Transverse colon (tissue), 4 donors: ENCODE measurements at regions not wholly inside any gene's neighbourhood (a gene's known extent, or its start where the extent isn't known, plus 50 kb on each side); places are given as distances from the start of the nearest gene placed in this dataset.

Source experiments
- DNase-seq: peaks from one replicate; pipeline ENCODE4 v3.0.0-alpha.2; 2019
- H3K27ac ChIP-seq, 4 donors: fragments of 200-600 bp; sonication (generic); 2 replicates each; pipeline ENCODE4 v1.5.1; 2016 to 2018; ENCODE audit warnings: inconsistent platforms in 4 of 4
- H3K27me3 ChIP-seq: fragments of 200-600 bp; sonication (generic); 2 replicates; pipeline ENCODE4 v1.5.1; 2017; ENCODE audit warnings: inconsistent platforms
- H3K36me3 ChIP-seq, 4 donors: fragments of 200-600 bp; sonication (generic); 2 replicates each; pipeline ENCODE4 v1.5.1; 2017 to 2019; ENCODE audit warnings: inconsistent platforms in 4 of 4
- H3K4me1 ChIP-seq, 4 donors: fragments of 200-600 bp; sonication (generic); 2 replicates each; pipeline ENCODE4 v1.5.1; 2017 to 2020; ENCODE audit warnings: inconsistent platforms in 4 of 4
- H3K4me3 ChIP-seq, 4 donors: fragments of 200-600 bp; sonication (generic); 1 replicate in 1 of 4; 2 replicates in 3 of 4; pipeline versions ENCODE4 v1.5.1 to v1.6.1; 2017 to 2019; ENCODE audit warnings: inconsistent platforms in 4 of 4
- H3K9me3 ChIP-seq, 2 donors: fragments of 200-600 bp; sonication (generic); 2 replicates each; pipeline ENCODE4 v1.5.1; 2017 to 2019; ENCODE audit warnings: inconsistent platforms in 2 of 2
- CTCF ChIP-seq, 5 experiments: fragments of 200-600 bp in 3 of 5; fragments of 450-650 bp in 2 of 5; sonication (generic) in 3 of 5; IDR thresholded peaks; 1 replicate in 2 of 5; 2 replicates in 3 of 5; pipeline ENCODE4 v1.5.1; 2016 to 2017; ENCODE audit warnings: antibody characterized with exemption in 5 of 5, inconsistent platforms in 3 of 5, mild to moderate bottlenecking in 2 of 5, moderate library complexity in 1 of 5
- EP300 ChIP-seq: sonication (generic); formaldehyde crosslinking; IDR thresholded peaks from one replicate; pipeline ENCODE4 v1.6.1; 2017; ENCODE audit warnings: antibody characterized with exemption, low read depth
- POLR2A ChIP-seq: fragments of 450-650 bp; IDR thresholded peaks from one replicate; pipeline ENCODE4 v1.6.1; 2016; ENCODE audit warnings: antibody characterized with exemption, mild to moderate bottlenecking, moderate library complexity
- POLR2AphosphoS5 ChIP-seq, 3 donors: sonication (generic); formaldehyde crosslinking; IDR thresholded peaks; one replicate each; pipeline ENCODE4 v1.6.1; 2016; ENCODE audit warnings: antibody characterized with exemption in 3 of 3
- WGBS, 2 donors: methylation state at CpG; one replicate each; pipeline ENCODE4 v1.1.5; 2018; ENCODE audit warnings: low coverage in 1 of 2; 5-methylcytosine and 5-hydroxymethylcytosine counted together
- in situ Hi-C, 4 donors: fragments of 200-750 bp; cut with MboI; loops; one replicate each; pipeline versions ENCODE4 v1.15.0 to v1.15.1; 2017; ENCODE audit warnings: low sequenced_read_pairs in 3 of 4, low pct_ligation_motif_present in 1 of 4, low pct_unique_long_range_greater_than_20kb in 1 of 4
- intact Hi-C: fragments of 100-400 bp; cut with DNase I; formaldehyde crosslinking; loops from one replicate; pipeline ENCODE4 v1.15.1; 2023; ENCODE audit warnings: low total_unique reads

GRCh38 chr3:74129611-74130010, 484.8 kb downstream of the CNTN3 start:
- Histone ChIP-seq H3K9me3 (no peaks in the 10 kb centered on the region), H3K4me3 (no peak overlapping the region), H3K27me3 (no peaks in the 10 kb centered on the region), H3K36me3 (no peaks in the 10 kb centered on the region), H3K27ac (no peak overlapping the region), H3K4me1 (no peaks in the 10 kb centered on the region)
- no peak for DNase-seq
- intact Hi-C loops, result no loop called here
- in situ Hi-C loops, result no loop called here
- 87 to 97% methylated on average over 2 of the region's 2 CpGs for WGBS, 2 donors
- TF ChIP-seq EP300, result no peak
- TF ChIP-seq POLR2AphosphoS5 (IDR thresholded peaks at IDR 0.05), result no peak
- no peak for TF ChIP-seq POLR2A
- TF ChIP-seq CTCF (IDR thresholded peaks at IDR 0.05), result no peak

- in situ Hi-C loops (no loop called here), intact Hi-C loops (no loop called here)
- Histone ChIP-seq H3K27ac (no peak overlapping the region), H3K27me3 (no peaks in the 10 kb centered on the region), H3K4me3 (no peak overlapping the region), H3K9me3 (no peaks in the 10 kb centered on the region), H3K36me3 (no peaks in the 10 kb centered on the region), H3K4me1 (no peaks in the 10 kb centered on the region)
- TF ChIP-seq CTCF (IDR thresholded peaks at IDR 0.05) (no peak), POLR2AphosphoS5 (IDR thresholded peaks at IDR 0.05) (no peak), EP300 (no peak), POLR2A (no peak)
- WGBS, 2 donors, result 85 to 88% methylated on average over 1 of the region's 1 CpG
- no peak for DNase-seq
Observed at GRCh38 chr3:74129056-74129455, 485.4 kb downstream of the CNTN3 start.

GRCh38 chr3:74127256-74127655, 487.2 kb downstream of the CNTN3 start:
- in situ Hi-C loops, result no loop called here
- 67 to 92% methylated on average over 1 of the region's 1 CpG for WGBS, 2 donors
- Histone ChIP-seq H3K27me3 (no peaks in the 10 kb centered on the region), H3K36me3 (no peaks in the 10 kb centered on the region), H3K9me3 (no peaks in the 10 kb centered on the region), H3K27ac (no peak overlapping the region), H3K4me1 (no peaks in the 10 kb centered on the region), H3K4me3 (no peak overlapping the region)
- intact Hi-C loops, result no loop called here
- TF ChIP-seq EP300 (no peak), CTCF (IDR thresholded peaks at IDR 0.05) (no peak), POLR2AphosphoS5 (IDR thresholded peaks at IDR 0.05) (no peak), POLR2A (no peak)
- no peak for DNase-seq

GRCh38 chr3:74124782-74125181, 489.7 kb downstream of the CNTN3 start:
- WGBS, 2 donors, result 72 to 82% methylated on average over 7 of the region's 7 CpGs
- H3K27ac ChIP-seq, result no peak overlapping the region
- no peaks in the 10 kb centered on the region for H3K9me3 ChIP-seq
- H3K4me3 ChIP-seq, result no peak overlapping the region
- in situ Hi-C loops, result no loop called here
- H3K36me3 ChIP-seq, result no peaks in the 10 kb centered on the region
- intact Hi-C loops, result no loop called here
- TF ChIP-seq CTCF (IDR thresholded peaks at IDR 0.05) (no peak), POLR2AphosphoS5 (IDR thresholded peaks at IDR 0.05) (no peak), EP300 (no peak), POLR2A (no peak)
- DNase-seq, result no peak
- no peaks in the 10 kb centered on the region for H3K27me3 ChIP-seq
- no peaks in the 10 kb centered on the region for H3K4me1 ChIP-seq
